NCI-H2107 treated with DMSO at 0.1 percent for 48 hours (cell line): ENCODE measurements at regions not wholly inside any gene's neighbourhood (a gene's known extent, or its start where the extent isn't known, plus 50 kb on each side); places are given as distances from the start of the nearest gene placed in this dataset.
"Not testable (repeated sequence)": the region's sequence is repeated elsewhere in the genome, so short reads cannot be mapped to it uniquely, and the experiment has no call there.

Experiments used
- DNase-seq: peaks from one replicate; lab custom pipeline; 2025; ENCODE audit not compliant: unreplicated experiment; lab: John Stamatoyannopoulos, UW

- DNase-seq = no peak
Observed at GRCh38 chr6:27049863-27050781, 197.4 kb upstream of the PRSS16 start.

- not testable (repeated sequence) for DNase-seq
Observed at GRCh38 chr6:27052082-27052730, 195.3 kb upstream of the PRSS16 start.

- no peak for DNase-seq
Observed at GRCh38 chr6:27052731-27053082, 194.8 kb upstream of the PRSS16 start.

GRCh38 chr6:27053738-27054137, 193.8 kb upstream of the PRSS16 start:
- no peak for DNase-seq

- DNase-seq = no peak
Observed at GRCh38 chr6:27056615-27057014, 190.9 kb upstream of the PRSS16 start.

- no peak for DNase-seq
Observed at GRCh38 chr6:27059621-27060425, 187.7 kb upstream of the PRSS16 start.

- no peak for DNase-seq
Observed at GRCh38 chr6:27061235-27061993, 186.1 kb upstream of the PRSS16 start.

- no peak for DNase-seq
Observed at GRCh38 chr6:27062755-27063154, 184.7 kb upstream of the PRSS16 start.

- no peak for DNase-seq
Observed at GRCh38 chr6:27065183-27065582, 182.3 kb upstream of the PRSS16 start.

- DNase-seq = no peak
Observed at GRCh38 chr6:27066381-27066780, 181.1 kb upstream of the PRSS16 start.

- DNase-seq = no peak
Observed at GRCh38 chr6:27066802-27067201, 180.7 kb upstream of the PRSS16 start.

GRCh38 chr6:27073441-27073840, 174.1 kb upstream of the PRSS16 start:
- no peak for DNase-seq

GRCh38 chr6:27076116-27076515, 171.4 kb upstream of the PRSS16 start:
- DNase-seq = no peak

GRCh38 chr6:27078734-27079357, 168.7 kb upstream of the PRSS16 start:
- DNase-seq = peak; percentile 41

GRCh38 chr6:27081188-27081587, 166.3 kb upstream of the PRSS16 start:
- DNase-seq = no peak

- no peak for DNase-seq
Observed at GRCh38 chr6:27081931-27082330, 165.6 kb upstream of the PRSS16 start.

- no peak for DNase-seq
Observed at GRCh38 chr6:27088068-27088467, 159.4 kb upstream of the PRSS16 start.

GRCh38 chr6:27091661-27092315, 155.7 kb upstream of the PRSS16 start:
- no peak for DNase-seq

- no peak for DNase-seq
Observed at GRCh38 chr6:27092316-27092692, 155.2 kb upstream of the PRSS16 start.

- DNase-seq = no peak
Observed at GRCh38 chr6:27095914-27096313, 151.6 kb upstream of the PRSS16 start.
